ENCODE measurements at regions not wholly inside any gene's neighbourhood (a gene's known extent, or its start where the extent isn't known, plus 50 kb on each side); places are given as distances from the start of the nearest gene placed in this dataset.
"Not testable (repeated sequence)": the region's sequence is repeated elsewhere in the genome, so short reads cannot be mapped to it uniquely, and the experiment has no call there.

DNA sequence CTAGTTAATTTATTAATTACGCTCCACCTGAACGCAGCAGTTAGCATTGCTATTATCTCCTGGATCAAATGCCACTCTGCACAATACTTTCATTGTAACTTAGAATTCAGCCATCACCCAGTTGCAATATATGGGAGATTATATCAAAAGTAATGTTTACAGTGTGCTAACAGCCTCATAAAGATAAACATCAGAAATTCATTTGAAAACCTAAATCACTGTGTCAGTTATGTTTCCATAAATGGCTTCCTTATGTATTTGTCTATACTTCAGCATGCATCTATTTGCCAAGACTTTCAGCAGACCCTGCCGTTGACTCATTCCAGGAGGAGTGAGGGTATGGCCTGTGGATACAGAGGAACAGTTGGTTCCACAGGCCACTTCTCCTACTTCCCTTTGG is 300.1 kb downstream of the TFAP2B start:
- FAIRE-seq (no peak), DNase-seq (no peak)
- peaks cover 0 to 10% (median 6%) of the 10 kb centered on the region in 3 donors for H3K4me1 ChIP-seq (ENCODE audit: control insufficient read depth in 2 of 3, insufficient read depth in 2 of 3, low read depth in 1 of 3, low read length in 3 of 3)
- no peak overlapping the region for H3K4me3 ChIP-seq (ENCODE audit: low read length in 3 of 3)
- intact Hi-C loops (cut with DNase I), result no loop called here
- H3K9ac ChIP-seq (ENCODE audit: low read length in 3 of 3), result no peak overlapping the region
- H3K27ac ChIP-seq (ENCODE audit: low read depth in 2 of 2, low read length in 2 of 2), result no peak overlapping the region
- no peaks in the 10 kb centered on the region for H3K9me3 ChIP-seq (ENCODE audit: control insufficient read depth in 2 of 3, insufficient read depth in 1 of 3, low read length in 3 of 3)
- TF ChIP-seq, protein P1, sequence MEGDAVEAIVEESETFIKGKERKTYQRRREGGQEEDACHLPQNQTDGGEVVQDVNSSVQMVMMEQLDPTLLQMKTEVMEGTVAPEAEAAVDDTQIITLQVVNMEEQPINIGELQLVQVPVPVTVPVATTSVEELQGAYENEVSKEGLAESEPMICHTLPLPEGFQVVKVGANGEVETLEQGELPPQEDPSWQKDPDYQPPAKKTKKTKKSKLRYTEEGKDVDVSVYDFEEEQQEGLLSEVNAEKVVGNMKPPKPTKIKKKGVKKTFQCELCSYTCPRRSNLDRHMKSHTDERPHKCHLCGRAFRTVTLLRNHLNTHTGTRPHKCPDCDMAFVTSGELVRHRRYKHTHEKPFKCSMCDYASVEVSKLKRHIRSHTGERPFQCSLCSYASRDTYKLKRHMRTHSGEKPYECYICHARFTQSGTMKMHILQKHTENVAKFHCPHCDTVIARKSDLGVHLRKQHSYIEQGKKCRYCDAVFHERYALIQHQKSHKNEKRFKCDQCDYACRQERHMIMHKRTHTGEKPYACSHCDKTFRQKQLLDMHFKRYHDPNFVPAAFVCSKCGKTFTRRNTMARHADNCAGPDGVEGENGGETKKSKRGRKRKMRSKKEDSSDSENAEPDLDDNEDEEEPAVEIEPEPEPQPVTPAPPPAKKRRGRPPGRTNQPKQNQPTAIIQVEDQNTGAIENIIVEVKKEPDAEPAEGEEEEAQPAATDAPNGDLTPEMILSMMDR (IDR thresholded peaks at IDR 0.05; ENCODE audit: borderline replicate concordance, extremely low read depth, insufficient read depth), result no peak
- H3K36me3 ChIP-seq (ENCODE audit: control insufficient read depth in 2 of 3, insufficient read depth in 3 of 3, low read length in 3 of 3), result no peaks in the 10 kb centered on the region
- H3K27me3 ChIP-seq (ENCODE audit: control insufficient read depth, insufficient read depth, low read length), result no peaks in the 10 kb centered on the region

DNA sequence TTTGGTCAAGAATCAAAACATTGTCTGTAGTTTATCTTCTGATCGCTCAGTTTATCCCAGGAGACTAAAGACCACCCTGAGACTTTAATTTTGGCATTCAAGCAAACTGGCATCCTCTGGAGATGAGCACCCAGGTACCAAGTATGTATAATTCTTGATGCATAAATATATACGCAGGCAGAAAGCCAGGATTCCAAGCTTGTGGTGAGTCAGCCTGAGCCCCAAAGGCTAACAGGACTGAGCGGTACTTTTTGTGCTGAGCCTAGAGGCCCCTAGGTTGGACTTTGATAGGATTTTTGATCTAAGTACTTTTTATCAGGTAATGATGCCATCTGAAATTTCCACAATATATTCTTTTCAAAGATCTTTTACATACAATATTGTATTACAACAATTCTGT is 301.3 kb downstream of the TFAP2B start:
- intact Hi-C loops (cut with DNase I), result no loop called here
- H3K27me3 ChIP-seq (ENCODE audit: control insufficient read depth, insufficient read depth, low read length), result no peaks in the 10 kb centered on the region
- FAIRE-seq, result no peak
- no peak for DNase-seq
- no peaks in the 10 kb centered on the region for H3K9me3 ChIP-seq (ENCODE audit: control insufficient read depth in 2 of 3, insufficient read depth in 1 of 3, low read length in 3 of 3)
- H3K4me3 ChIP-seq (ENCODE audit: low read length in 3 of 3), result no peak overlapping the region
- no peaks in the 10 kb centered on the region for H3K36me3 ChIP-seq (ENCODE audit: control insufficient read depth in 2 of 3, insufficient read depth in 3 of 3, low read length in 3 of 3)
- TF ChIP-seq, protein P1 (IDR thresholded peaks at IDR 0.05; ENCODE audit: borderline replicate concordance, extremely low read depth, insufficient read depth), result no peak
- no peak overlapping the region for H3K9ac ChIP-seq (ENCODE audit: low read length in 3 of 3)
- H3K4me1 ChIP-seq (ENCODE audit: control insufficient read depth in 2 of 3, insufficient read depth in 2 of 3, low read depth in 1 of 3, low read length in 3 of 3), result peaks cover 0 to 8% (median 6%) of the 10 kb centered on the region in 3 donors
- no peak overlapping the region for H3K27ac ChIP-seq (ENCODE audit: low read depth in 2 of 2, low read length in 2 of 2)

DNA sequence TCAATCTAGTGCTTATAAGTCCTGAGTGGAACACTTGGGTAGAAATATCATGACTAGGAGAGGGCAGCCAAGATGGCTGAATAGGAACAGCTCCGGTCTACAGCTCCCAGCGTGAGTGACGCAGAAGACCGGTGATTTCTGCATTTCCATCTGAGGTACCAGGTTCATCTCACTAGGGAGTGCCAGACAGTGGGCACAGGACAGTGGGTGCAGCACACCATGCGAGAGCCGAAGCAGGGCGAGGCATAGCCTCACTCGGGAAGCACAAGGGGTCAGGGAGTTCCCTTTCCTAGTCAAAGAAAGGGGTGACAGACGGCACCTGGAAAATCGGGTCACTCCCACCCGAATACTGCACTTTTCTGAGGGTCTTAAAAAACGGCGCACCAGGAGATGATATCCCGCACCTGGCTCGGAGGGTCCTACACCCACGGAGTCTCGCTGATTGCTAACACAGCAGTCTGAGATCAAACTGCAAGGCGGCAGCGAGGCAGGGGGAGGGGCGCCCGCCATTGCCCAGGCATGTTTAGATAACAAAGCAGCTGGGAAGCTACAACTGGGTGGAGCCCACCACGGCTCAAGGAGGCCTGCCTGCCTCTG is 302.8 kb downstream of the TFAP2B start:
- H3K27me3 ChIP-seq (ENCODE audit: control insufficient read depth, insufficient read depth, low read length); FAIRE-seq; H3K36me3 ChIP-seq (ENCODE audit: control insufficient read depth in 2 of 3, insufficient read depth in 3 of 3, low read length in 3 of 3); H3K4me3 ChIP-seq (ENCODE audit: low read length in 3 of 3); intact Hi-C loops (cut with DNase I); H3K9me3 ChIP-seq (ENCODE audit: control insufficient read depth in 2 of 3, insufficient read depth in 1 of 3, low read length in 3 of 3); H3K27ac ChIP-seq (ENCODE audit: low read depth in 2 of 2, low read length in 2 of 2); DNase-seq; H3K9ac ChIP-seq (ENCODE audit: low read length in 3 of 3); H3K4me1 ChIP-seq (ENCODE audit: control insufficient read depth in 2 of 3, insufficient read depth in 2 of 3, low read depth in 1 of 3, low read length in 3 of 3): not testable (repeated sequence)

DNA sequence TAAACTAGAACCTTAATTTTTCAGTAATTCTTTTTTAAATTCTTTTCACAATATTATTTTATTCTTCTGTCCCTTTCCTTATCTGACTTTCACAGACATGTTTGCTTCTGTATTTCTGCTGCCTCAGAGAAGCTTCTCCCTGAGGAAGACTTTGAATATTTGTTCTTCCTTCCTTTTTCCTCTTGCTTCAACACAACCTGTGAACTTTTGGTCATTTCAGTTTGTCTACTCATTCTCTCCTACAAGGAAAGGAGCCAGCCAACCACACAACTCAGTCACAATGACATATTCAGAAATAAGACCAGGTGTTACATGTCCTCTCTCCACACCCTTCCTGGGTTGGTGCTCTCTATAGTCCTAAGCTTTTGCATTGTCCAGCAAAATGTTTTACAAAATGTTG is 310.4 kb downstream of the TFAP2B start:
- no peak overlapping the region for H3K27ac ChIP-seq (ENCODE audit: low read depth in 2 of 2, low read length in 2 of 2)

More for the DNA sequence above, 310.4 kb downstream of the TFAP2B start:
- TF ChIP-seq, protein P1 (IDR thresholded peaks at IDR 0.05; ENCODE audit: borderline replicate concordance, extremely low read depth, insufficient read depth), result no peak
- H3K4me1 ChIP-seq (ENCODE audit: control insufficient read depth in 2 of 3, insufficient read depth in 2 of 3, low read depth in 1 of 3, low read length in 3 of 3), result no peaks in the 10 kb centered on the region
- H3K9ac ChIP-seq (ENCODE audit: low read length in 3 of 3), result no peak overlapping the region
- no peaks in the 10 kb centered on the region for H3K36me3 ChIP-seq (ENCODE audit: control insufficient read depth in 2 of 3, insufficient read depth in 3 of 3, low read length in 3 of 3)
- no peaks in the 10 kb centered on the region for H3K27me3 ChIP-seq (ENCODE audit: control insufficient read depth, insufficient read depth, low read length)
- no peaks in the 10 kb centered on the region for H3K9me3 ChIP-seq (ENCODE audit: control insufficient read depth in 2 of 3, insufficient read depth in 1 of 3, low read length in 3 of 3)
- intact Hi-C loops (cut with DNase I), result no loop called here
- DNase-seq (no peak), FAIRE-seq (no peak)
- H3K4me3 ChIP-seq (ENCODE audit: low read length in 3 of 3), result no peak overlapping the region

All from kidney (tissue), 13 donors.